RWPE2 (cell line): ENCODE measurements at regions not wholly inside any gene's neighbourhood (a gene's known extent, or its start where the extent isn't known, plus 50 kb on each side); places are given as distances from the start of the nearest gene placed in this dataset.
A peak's percentile ranks its signal among the peaks of the same experiment; 100 is the strongest.

ENCODE experiments used
- ATAC-seq: fragments of 200-7000 bp; cut with Tn5 transposase; 3 replicates; pipeline ENCODE4 v1.9.1; 2021; ENCODE audit warnings: low read depth
- DNase-seq: peaks from one replicate; pipeline ENCODE4 v3.0.0-alpha.2; 2020; ENCODE audit warnings: low spot score
- H3K27ac ChIP-seq: fragments of 450-650 bp; 2 replicates; pipeline ENCODE4 v1.5.1; 2017; ENCODE audit warnings: mild to moderate bottlenecking; ENCODE audit not compliant: poor library complexity, severe bottlenecking
- H3K27me3 ChIP-seq: fragments of 250-450 bp; sonication (Bioruptor Pico); 2 replicates; pipeline ENCODE4 v1.5.1; 2021; ENCODE audit warnings: mild to moderate bottlenecking, moderate library complexity; ENCODE audit not compliant: insufficient read depth, poor library complexity, severe bottlenecking
- H3K36me3 ChIP-seq: fragments of 250-450 bp; sonication (Bioruptor Pico); 2 replicates; pipeline ENCODE4 v1.5.1; 2020; ENCODE audit warnings: low read depth, mild to moderate bottlenecking, moderate library complexity
- H3K4me1 ChIP-seq: fragments of 250-450 bp; sonication (Bioruptor Pico); 2 replicates; pipeline ENCODE4 v1.5.1; 2021; ENCODE audit warnings: mild to moderate bottlenecking, moderate library complexity; ENCODE audit not compliant: insufficient read depth, poor library complexity, severe bottlenecking
- H3K4me3 ChIP-seq: fragments of 250-450 bp; sonication (Bioruptor Pico); 2 replicates; pipeline ENCODE4 v1.5.1; 2021; ENCODE audit warnings: mild to moderate bottlenecking, moderate library complexity; ENCODE audit not compliant: severe bottlenecking
- H3K9me3 ChIP-seq: fragments of 250-450 bp; sonication (Bioruptor Pico); 2 replicates; pipeline ENCODE4 v1.5.1; 2021; ENCODE audit warnings: mild to moderate bottlenecking, moderate library complexity; ENCODE audit not compliant: severe bottlenecking
- TF ChIP-seq, protein P1 (sequence below): fragments of 450-650 bp; IDR thresholded peaks from one replicate; pipeline ENCODE4 v1.5.1; 2017; ENCODE audit warnings: mild to moderate bottlenecking, moderate library complexity; ENCODE audit not compliant: poor library complexity, severe bottlenecking

DNA sequence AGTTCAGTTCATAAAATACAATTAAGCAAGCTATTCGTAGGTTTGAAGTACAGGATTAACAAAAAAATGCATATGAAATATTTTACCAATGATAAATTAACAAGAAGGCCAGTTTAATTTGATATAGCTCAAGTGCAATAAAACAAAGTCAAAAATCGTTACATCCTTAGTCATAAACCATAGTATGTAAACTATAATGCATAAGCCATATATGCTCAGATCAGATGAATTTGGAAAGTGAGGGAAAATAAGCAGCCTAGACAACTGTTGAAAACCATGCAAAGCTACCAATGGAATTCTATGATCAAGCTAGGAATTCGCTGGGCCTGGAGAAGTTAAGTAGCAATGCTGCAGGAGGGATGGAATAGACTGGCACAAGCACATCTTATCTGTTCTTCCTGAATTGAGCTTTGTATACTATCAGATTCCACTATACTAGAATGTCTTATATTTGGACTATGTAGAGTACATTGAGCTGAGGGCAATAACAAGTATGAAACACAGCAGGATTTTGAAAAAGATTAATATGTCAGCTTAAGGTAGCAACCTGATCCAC lies 682.0 kb downstream of the IRS1 start:
- ATAC-seq (peak; percentile 37), DNase-seq (no peak)
- TF ChIP-seq, protein P1, sequence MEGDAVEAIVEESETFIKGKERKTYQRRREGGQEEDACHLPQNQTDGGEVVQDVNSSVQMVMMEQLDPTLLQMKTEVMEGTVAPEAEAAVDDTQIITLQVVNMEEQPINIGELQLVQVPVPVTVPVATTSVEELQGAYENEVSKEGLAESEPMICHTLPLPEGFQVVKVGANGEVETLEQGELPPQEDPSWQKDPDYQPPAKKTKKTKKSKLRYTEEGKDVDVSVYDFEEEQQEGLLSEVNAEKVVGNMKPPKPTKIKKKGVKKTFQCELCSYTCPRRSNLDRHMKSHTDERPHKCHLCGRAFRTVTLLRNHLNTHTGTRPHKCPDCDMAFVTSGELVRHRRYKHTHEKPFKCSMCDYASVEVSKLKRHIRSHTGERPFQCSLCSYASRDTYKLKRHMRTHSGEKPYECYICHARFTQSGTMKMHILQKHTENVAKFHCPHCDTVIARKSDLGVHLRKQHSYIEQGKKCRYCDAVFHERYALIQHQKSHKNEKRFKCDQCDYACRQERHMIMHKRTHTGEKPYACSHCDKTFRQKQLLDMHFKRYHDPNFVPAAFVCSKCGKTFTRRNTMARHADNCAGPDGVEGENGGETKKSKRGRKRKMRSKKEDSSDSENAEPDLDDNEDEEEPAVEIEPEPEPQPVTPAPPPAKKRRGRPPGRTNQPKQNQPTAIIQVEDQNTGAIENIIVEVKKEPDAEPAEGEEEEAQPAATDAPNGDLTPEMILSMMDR: no peak
- Histone ChIP-seq H3K4me3 (no peak overlapping the region), H3K4me1 (peaks cover 64% of the 10 kb centered on the region), H3K27ac (peak overlapping the region; percentile 99), H3K36me3 (0 out of 2 replicates have a peak, but pooled peaks cover 6% of the 10 kb centered on the region), H3K9me3 (no peaks in the 10 kb centered on the region), H3K27me3 (no peaks in the 10 kb centered on the region)

DNA sequence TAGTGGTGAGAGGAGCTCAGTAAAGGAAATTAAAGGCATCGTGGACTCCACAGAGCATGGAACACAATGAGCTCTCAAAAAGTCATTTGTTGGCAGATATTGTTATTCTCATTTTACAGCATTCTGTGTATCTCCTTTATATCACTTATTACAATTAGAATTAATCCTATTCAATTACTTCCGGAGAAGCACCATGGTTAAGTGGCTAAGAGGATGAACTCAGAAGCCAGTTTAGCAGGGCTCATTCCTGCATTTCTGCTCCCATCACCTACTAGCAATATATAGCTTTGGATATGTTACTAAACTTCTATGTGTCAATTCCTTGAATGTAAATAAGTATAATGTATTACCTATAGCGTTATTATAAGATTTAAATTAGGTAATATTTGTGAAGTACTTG lies 683.3 kb downstream of the IRS1 start:
- TF ChIP-seq, protein P1: no peak
- H3K36me3 ChIP-seq: 0 out of 2 replicates have a peak, but pooled peaks cover under 1% of the 10 kb centered on the region
- ATAC-seq (no peak), DNase-seq (no peak)
- peaks cover 64% of the 10 kb centered on the region for H3K4me1 ChIP-seq
- no peak overlapping the region for H3K4me3 ChIP-seq
- no peaks in the 10 kb centered on the region for H3K9me3 ChIP-seq
- H3K27me3 ChIP-seq: no peaks in the 10 kb centered on the region
- H3K27ac ChIP-seq: peak overlapping the region; percentile 99

DNA sequence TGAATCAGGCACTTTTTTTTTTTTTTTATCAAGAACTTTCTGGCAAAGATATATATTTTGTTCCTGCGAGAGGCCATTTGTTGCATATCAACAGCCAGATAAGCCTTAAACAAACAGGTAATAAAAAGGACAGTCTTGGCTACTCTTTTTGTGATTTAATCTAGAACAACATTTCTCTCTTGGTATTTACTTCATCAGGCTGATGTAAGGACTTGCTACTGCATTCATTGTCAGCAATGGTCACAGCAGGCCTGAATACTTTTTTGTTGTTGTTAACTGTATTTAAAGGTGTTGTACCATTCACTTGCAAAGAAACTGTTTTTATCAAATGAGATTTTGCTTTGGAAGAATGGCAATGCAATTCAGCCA lies 683.8 kb downstream of the IRS1 start:
- no peaks in the 10 kb centered on the region for H3K27me3 ChIP-seq
- DNase-seq (no peak), ATAC-seq (peak; percentile 2; the same call in 1 of the 3 replicates)
- TF ChIP-seq, protein P1: no peak
- no peak overlapping the region for H3K4me3 ChIP-seq
- H3K9me3 ChIP-seq: no peaks in the 10 kb centered on the region
- peaks cover 64% of the 10 kb centered on the region for H3K4me1 ChIP-seq
- peak overlapping the region; percentile 99 for H3K27ac ChIP-seq
- H3K36me3 ChIP-seq: no peaks in the 10 kb centered on the region

DNA sequence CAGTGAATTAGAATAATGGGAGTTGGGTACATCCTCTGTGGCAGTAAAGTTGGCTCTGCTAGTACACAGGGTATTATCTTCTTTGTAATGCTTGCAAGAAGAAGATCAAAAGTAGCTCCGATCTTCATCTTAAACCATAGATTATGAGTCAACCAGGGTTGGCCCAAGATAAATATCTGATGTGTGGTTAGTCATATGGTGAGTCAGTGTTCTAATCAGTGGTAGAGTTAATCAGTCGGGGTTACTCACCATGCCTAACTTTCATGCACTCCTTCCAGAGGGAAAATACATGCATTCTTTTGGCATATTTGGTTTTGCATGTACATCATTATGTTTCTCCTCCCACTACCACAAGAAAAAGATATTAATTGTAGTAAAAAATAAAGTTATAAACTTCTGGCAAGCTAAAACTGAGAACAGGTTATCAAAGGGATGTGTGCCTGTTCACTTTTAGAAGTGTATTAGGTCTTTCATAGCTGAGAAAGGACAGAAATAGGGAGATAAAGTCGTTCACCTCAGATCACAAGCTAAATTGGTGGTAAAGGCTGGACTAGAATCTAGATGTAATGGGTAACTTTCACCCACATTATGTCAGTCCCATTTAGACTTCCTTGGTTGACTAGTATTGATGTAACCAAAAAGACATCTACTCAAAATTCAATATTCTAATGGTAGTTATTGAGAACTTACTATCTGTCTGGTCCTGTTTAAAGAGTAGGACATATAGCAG lies 684.4 kb downstream of the IRS1 start:
- H3K9me3 ChIP-seq: no peaks in the 10 kb centered on the region
- peaks cover 61% of the 10 kb centered on the region for H3K4me1 ChIP-seq
- DNase-seq (no peak), ATAC-seq (peak; percentile 79)
- no peak overlapping the region for H3K4me3 ChIP-seq
- H3K36me3 ChIP-seq: no peaks in the 10 kb centered on the region
- peak overlapping the region; percentile 99 for H3K27ac ChIP-seq
- TF ChIP-seq, protein P1: no peak
- H3K27me3 ChIP-seq: no peaks in the 10 kb centered on the region

DNA sequence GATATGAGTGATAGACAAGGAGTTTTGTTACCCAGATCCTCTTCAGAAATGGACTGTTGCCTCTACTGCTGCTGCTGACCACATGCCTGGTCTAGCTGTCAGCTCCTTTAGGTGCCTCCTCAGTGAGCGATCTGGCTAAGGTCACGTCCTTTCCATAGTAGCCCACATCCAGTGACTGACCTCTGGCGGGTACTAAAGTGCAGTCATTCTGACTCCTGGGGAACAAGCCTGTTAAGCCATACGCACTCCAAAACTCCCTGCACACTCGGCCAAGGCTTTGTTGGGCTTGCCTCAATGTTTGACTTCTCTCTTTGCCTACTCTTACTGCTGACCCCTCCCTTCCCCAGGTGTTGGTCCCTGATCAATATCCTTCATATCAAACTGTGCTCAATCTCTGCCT lies 685.2 kb downstream of the IRS1 start:
- H3K36me3 ChIP-seq: no peaks in the 10 kb centered on the region
- no peaks in the 10 kb centered on the region for H3K27me3 ChIP-seq
- H3K4me1 ChIP-seq: peaks cover 53% of the 10 kb centered on the region
- DNase-seq (no peak), ATAC-seq (no peak)
- no peak overlapping the region for H3K4me3 ChIP-seq
- no peaks in the 10 kb centered on the region for H3K9me3 ChIP-seq
- H3K27ac ChIP-seq: peak overlapping the region; percentile 99
- TF ChIP-seq, protein P1: no peak
